ENCODE measurements at regions not wholly inside any gene's neighbourhood (a gene's known extent, or its start where the extent isn't known, plus 50 kb on each side); places are given as distances from the start of the nearest gene placed in this dataset.

GRCh38 chr3:1752205-1752604, 346.5 kb upstream of the CNTN4 start:
- Histone ChIP-seq H3K4me3 (no peak overlapping the region), H3K27ac (ENCODE audit: extremely low read depth, low read depth, low read length) (no peak overlapping the region), H3K79me2 (ENCODE audit: control insufficient read depth, insufficient read depth, low read length) (no peaks in the 10 kb centered on the region), H3K27me3 (ENCODE audit: control insufficient read depth in 2 of 2, insufficient read depth in 2 of 2, low read length in 2 of 2) (no peaks in the 10 kb centered on the region), H2AFZ (ENCODE audit: low read depth, low read length) (no peak overlapping the region), H3K9me3 (replicated peaks; ENCODE audit: control insufficient read depth, insufficient read depth, low read depth, low read length) (no peaks in the 10 kb centered on the region; the same call in 1 of the 2 replicates), H3K9ac (ENCODE audit: insufficient read depth in 1 of 2, low read depth in 2 of 2, low read length in 2 of 2) (no peak overlapping the region), H3K4me1 (replicated peaks in 1 of 2; ENCODE audit: control insufficient read depth in 2 of 2, insufficient read depth in 2 of 2, low read length in 2 of 2) (no peaks in the 10 kb centered on the region), H4K20me1 (replicated peaks; ENCODE audit: control insufficient read depth, insufficient read depth, low read length) (no peaks in the 10 kb centered on the region), H3K4me2 (ENCODE audit: insufficient read depth, low read length) (no peak overlapping the region), H3K36me3 (ENCODE audit: control insufficient read depth, insufficient read depth, low read length) (no peaks in the 10 kb centered on the region), H3K9me1 (ENCODE audit: control insufficient read depth, insufficient read depth, low read length) (no peaks in the 10 kb centered on the region)
- CTCF ChIA-PET (ENCODE audit: low intra/inter-chr PET ratio), result no interaction called here
- 0% methylated on average over 5 of the region's 6 CpGs for WGBS (ENCODE audit: insufficient coverage, low coverage, missing lambda C conversion rate)
- no TSS peak for BruUV-seq (replicated peaks)
- intact Hi-C loops (cut with micrococcal nuclease), result no loop called here
- DNase-seq (ENCODE audit: extremely low read depth in 1 of 4, low spot score in 3 of 4) (no peak), FAIRE-seq (no peak), ATAC-seq (no peak)
- in situ Hi-C loops (cut with MboI), result no loop called here
- POLR2A ChIA-PET, result no interaction called here
- TF ChIP-seq PHF8 (IDR thresholded peaks at IDR 0.05; ENCODE audit: borderline replicate concordance, low read length) (no peak), BCLAF1 (IDR thresholded peaks at IDR 0.05; ENCODE audit: borderline replicate concordance in 1 of 2, control insufficient read depth in 1 of 2, low read depth in 2 of 2, low read length in 1 of 2) (no peak), VEZF1 (CRISPR knock-in tag; IDR thresholded peaks at IDR 0.05) (no peak), ZNF75A (CRISPR knock-in tag; IDR thresholded peaks at IDR 0.05) (no peak), SREBF2 (CRISPR knock-in tag; IDR thresholded peaks at IDR 0.05) (no peak), YBX1 (IDR thresholded peaks at IDR 0.05) (no peak), CHD4 (IDR thresholded peaks at IDR 0.05; ENCODE audit: insufficient read depth, insufficient replicate concordance, low read depth, low read length, poor library complexity, severe bottlenecking) (no peak), CAMTA2 (CRISPR knock-in tag; conservative IDR thresholded peaks at IDR 0.05) (no peak), ZBTB5 (IDR thresholded peaks at IDR 0.05) (no peak), ETS1 (conservative IDR thresholded peaks at IDR 0.05; ENCODE audit: control insufficient read depth, low read depth, low read length) (no peak), U2AF1 (optimal IDR thresholded peaks at IDR 0.05; ENCODE audit: low read depth, low read length) (no peak), CREB1 (IDR thresholded peaks at IDR 0.05) (no peak), CREB1 (CRISPR knock-in tag; IDR thresholded peaks at IDR 0.05) (no peak), BRD4 (IDR thresholded peaks at IDR 0.05) (no peak), POLR2A (conservative IDR thresholded peaks at IDR 0.05) (no peak), NFXL1 (CRISPR knock-in tag; IDR thresholded peaks at IDR 0.05) (no peak), HMG20A (CRISPR knock-in tag; conservative IDR thresholded peaks at IDR 0.05) (no peak)
